ENCODE measurements at regions not wholly inside any gene's neighbourhood (a gene's known extent, or its start where the extent isn't known, plus 50 kb on each side); places are given as distances from the start of the nearest gene placed in this dataset.

DNA sequence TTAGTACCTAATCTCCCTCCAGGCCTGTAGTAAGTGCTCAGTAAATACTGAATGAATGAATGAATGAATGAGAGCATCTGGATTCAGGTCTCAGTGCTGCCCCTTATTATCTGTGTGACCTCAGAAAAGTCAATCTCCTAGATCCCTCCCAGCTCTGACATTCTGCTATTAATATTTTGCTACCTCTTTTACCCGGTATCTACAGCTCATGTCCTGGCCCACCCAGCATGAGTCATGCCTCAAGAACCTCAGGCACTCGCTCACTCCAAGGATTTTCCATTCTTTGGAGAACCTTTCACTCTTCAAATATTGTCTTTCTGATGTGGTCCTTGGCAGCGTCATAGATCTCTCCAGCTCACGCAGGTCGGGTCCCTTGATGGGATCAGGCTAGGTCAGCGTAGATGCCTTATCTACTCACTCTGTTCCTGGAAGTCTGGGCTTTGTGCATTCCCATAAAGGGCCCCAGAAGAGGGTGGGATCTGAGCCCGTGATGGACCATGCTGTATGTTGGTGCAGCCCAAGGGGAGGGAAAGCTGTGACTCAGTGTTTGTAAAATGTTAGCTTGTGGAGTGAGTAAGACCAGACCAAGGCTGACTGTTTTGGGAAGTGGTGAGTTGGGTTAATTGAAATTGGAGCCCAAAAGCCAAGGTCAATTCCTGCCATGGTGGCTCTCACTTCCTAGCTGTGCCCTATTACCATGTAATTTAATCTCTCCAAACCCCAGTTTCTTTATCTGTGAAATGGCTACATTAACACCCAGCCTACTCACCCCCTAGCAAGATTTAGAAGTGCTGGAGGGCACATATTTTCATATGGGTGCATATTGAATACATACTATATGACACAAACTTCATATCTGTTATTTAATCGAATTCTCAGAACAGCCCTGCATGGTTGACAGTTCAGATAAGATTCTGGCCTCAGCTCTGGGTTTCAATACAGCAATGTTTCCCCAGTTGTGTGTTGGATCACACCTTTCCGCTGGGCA is 214.1 kb upstream of the USP24 start (continued):
- TF ChIP-seq MED1 (CRISPR knock-in tag; IDR thresholded peaks at IDR 0.05) (peak; percentile 94), ZNF766 (CRISPR knock-in tag; IDR thresholded peaks at IDR 0.05; ENCODE audit: borderline replicate concordance) (no peak), ZNF678 (CRISPR knock-in tag; IDR thresholded peaks at IDR 0.05) (no peak), SRSF1 (optimal IDR thresholded peaks at IDR 0.05; ENCODE audit: low read depth, low read length) (no peak), MTA1 (CRISPR knock-in tag; IDR thresholded peaks at IDR 0.05; ENCODE audit: borderline replicate concordance) (peak; percentile 57; the same call in 1 of the 2 replicates), PHF5A (CRISPR knock-in tag; IDR thresholded peaks at IDR 0.05; ENCODE audit: low read depth, unreplicated experiment) (no peak), PCBP2 (optimal IDR thresholded peaks at IDR 0.05; ENCODE audit: low read depth, low read length, poor library complexity, severe bottlenecking) (no peak), FOSL2 (CRISPR knock-in tag; IDR thresholded peaks at IDR 0.05) (peak; percentile 99), MED13 (CRISPR knock-in tag; IDR thresholded peaks at IDR 0.05) (peak; percentile 92; the same call in 1 of the 2 replicates), ZNF670 (CRISPR knock-in tag; IDR thresholded peaks at IDR 0.05; ENCODE audit: borderline replicate concordance) (peak; percentile 71; the same call in 1 of the 2 replicates), TRIM24 (CRISPR knock-in tag; IDR thresholded peaks at IDR 0.05) (0 out of 2 replicates have a peak, but pooled peaks have one; percentile 45), GLI4 (CRISPR knock-in tag; IDR thresholded peaks at IDR 0.05; ENCODE audit: borderline replicate concordance) (no peak), ZNF709 (CRISPR knock-in tag; IDR thresholded peaks at IDR 0.05) (no peak), SRY (CRISPR knock-in tag; IDR thresholded peaks at IDR 0.05) (0 out of 2 replicates have a peak, but pooled peaks have one; percentile 51), ZNF616 (CRISPR knock-in tag; IDR thresholded peaks at IDR 0.05; ENCODE audit: low read depth) (no peak), ZFP82 (CRISPR knock-in tag; IDR thresholded peaks at IDR 0.05; ENCODE audit: borderline replicate concordance) (no peak; the same call in 1 of the 2 replicates), ELF3 (CRISPR knock-in tag; IDR thresholded peaks at IDR 0.05) (peak; percentile 70; the same call in 1 of the 2 replicates), ZNF737 (CRISPR knock-in tag; IDR thresholded peaks at IDR 0.05; ENCODE audit: borderline replicate concordance) (no peak), CEBPG (CRISPR knock-in tag; IDR thresholded peaks at IDR 0.05) (peak; percentile 55; the same call in 1 of the 2 replicates), ZFP37 (CRISPR knock-in tag; IDR thresholded peaks at IDR 0.05; ENCODE audit: borderline replicate concordance) (no peak), CBX1 (IDR thresholded peaks at IDR 0.05; ENCODE audit: low read depth) (peak; percentile 11), ZNF788 (CRISPR knock-in tag; IDR thresholded peaks at IDR 0.05; ENCODE audit: borderline replicate concordance) (peak; percentile 93; the same call in 1 of the 2 replicates), MATR3 (CRISPR knock-in tag; IDR thresholded peaks at IDR 0.05) (no peak), TBX3 (IDR thresholded peaks at IDR 0.05; ENCODE audit: borderline replicate concordance) (peak; percentile 92)
- TF ChIP-seq, protein P1, sequence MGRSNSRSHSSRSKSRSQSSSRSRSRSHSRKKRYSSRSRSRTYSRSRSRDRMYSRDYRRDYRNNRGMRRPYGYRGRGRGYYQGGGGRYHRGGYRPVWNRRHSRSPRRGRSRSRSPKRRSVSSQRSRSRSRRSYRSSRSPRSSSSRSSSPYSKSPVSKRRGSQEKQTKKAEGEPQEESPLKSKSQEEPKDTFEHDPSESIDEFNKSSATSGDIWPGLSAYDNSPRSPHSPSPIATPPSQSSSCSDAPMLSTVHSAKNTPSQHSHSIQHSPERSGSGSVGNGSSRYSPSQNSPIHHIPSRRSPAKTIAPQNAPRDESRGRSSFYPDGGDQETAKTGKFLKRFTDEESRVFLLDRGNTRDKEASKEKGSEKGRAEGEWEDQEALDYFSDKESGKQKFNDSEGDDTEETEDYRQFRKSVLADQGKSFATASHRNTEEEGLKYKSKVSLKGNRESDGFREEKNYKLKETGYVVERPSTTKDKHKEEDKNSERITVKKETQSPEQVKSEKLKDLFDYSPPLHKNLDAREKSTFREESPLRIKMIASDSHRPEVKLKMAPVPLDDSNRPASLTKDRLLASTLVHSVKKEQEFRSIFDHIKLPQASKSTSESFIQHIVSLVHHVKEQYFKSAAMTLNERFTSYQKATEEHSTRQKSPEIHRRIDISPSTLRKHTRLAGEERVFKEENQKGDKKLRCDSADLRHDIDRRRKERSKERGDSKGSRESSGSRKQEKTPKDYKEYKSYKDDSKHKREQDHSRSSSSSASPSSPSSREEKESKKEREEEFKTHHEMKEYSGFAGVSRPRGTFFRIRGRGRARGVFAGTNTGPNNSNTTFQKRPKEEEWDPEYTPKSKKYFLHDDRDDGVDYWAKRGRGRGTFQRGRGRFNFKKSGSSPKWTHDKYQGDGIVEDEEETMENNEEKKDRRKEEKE (IDR thresholded peaks at IDR 0.05): no peak
- TF ChIP-seq, protein P2, sequence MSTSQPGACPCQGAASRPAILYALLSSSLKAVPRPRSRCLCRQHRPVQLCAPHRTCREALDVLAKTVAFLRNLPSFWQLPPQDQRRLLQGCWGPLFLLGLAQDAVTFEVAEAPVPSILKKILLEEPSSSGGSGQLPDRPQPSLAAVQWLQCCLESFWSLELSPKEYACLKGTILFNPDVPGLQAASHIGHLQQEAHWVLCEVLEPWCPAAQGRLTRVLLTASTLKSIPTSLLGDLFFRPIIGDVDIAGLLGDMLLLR (CRISPR knock-in tag; IDR thresholded peaks at IDR 0.05): no peak
